ENCODE measurements at regions not wholly inside any gene's neighbourhood (a gene's known extent, or its start where the extent isn't known, plus 50 kb on each side); places are given as distances from the start of the nearest gene placed in this dataset.
"Not testable (repeated sequence)": the region's sequence is repeated elsewhere in the genome, so short reads cannot be mapped to it uniquely, and the experiment has no call there.

DNA sequence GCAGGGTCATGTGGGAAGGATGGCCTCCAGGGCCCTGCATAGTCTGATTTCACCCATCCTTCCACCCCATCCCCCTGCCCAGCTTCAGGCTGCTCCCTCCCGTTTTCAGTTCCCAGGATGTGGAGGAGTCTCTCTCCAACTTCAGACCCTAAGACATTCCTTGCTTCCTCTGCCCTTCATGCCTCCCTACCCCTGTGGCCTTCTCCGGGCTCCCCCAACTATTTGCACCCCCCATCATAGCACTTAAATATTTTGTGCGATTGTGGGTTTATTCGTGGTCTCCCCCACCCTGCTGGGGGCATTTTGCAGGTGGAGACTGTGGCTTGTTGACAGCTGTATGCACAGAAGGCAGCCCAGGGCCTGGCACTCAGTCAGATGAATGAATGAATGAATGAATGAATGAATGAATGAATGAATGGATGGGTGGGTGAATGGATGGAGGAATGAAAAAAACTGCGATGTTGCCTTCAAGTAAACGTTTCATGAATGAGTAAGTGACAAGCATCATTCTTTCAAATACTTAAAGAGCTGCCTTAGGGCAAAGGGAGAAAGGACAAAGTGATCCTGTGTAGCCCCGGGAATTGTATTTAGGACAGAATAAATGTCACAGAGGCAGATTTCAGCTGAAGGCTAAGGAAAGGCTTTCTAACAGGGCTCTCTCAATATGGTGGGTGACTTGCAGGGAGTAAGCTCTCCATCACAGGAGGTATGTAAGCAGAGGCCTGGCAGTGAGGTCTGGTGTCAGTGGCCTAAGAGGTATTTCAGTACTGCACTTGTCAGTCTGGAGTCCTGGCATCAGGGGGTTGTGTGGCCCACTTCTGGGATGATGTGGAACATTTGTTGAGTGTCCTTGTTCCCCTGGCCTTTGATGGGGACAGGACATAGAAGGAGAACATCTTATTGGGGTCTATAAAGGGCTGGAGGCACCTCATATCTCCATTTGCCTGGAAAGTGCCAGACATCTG is 156.4 kb downstream of the PTPRU start:
- DNase-seq, result no peak

DNA sequence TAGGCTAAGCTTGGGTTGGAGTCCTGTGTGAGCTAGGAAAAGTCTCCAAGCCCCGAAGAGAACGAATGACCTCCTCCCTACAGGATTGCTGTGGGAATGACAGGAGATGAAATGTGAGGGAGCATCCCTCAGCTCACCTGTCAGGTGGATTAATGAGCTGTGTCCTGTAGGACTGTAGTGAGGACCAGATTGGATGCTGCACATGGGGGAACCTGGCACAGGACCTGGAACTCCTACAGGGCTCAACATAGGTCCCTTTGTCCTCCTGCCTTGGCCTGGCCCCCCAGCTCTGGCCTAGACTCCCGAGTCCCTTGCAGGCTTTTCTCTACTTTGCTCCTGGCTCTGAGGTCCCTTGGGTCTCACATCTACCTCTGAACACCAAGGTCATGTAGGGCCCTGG is 155.7 kb downstream of the PTPRU start:
- no peak for DNase-seq

DNA sequence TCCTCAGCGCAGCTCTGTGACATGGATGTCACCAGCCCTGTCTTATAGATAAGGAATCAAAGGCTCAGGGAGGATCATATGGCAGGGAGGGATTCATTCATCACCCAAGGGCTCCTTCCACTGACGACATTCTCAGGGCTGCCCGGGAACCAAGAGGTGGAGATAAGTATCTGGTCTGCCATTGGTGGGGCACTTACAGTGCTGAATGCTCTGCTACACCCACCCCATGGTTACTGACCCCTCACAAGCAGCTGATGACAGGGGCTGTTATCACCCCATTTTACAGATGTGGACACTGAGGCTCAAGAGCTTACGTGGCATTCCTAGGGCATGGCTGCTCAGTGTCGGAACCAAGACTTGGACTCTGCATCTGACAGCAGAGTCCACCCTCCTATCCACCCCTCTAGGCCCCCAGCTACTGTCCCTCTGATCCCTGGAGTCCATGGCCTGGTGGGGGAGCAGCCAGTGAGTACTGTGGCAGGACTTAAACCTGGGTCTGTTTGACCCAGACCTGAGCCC is 155.1 kb downstream of the PTPRU start:
- DNase-seq, result no peak

DNA sequence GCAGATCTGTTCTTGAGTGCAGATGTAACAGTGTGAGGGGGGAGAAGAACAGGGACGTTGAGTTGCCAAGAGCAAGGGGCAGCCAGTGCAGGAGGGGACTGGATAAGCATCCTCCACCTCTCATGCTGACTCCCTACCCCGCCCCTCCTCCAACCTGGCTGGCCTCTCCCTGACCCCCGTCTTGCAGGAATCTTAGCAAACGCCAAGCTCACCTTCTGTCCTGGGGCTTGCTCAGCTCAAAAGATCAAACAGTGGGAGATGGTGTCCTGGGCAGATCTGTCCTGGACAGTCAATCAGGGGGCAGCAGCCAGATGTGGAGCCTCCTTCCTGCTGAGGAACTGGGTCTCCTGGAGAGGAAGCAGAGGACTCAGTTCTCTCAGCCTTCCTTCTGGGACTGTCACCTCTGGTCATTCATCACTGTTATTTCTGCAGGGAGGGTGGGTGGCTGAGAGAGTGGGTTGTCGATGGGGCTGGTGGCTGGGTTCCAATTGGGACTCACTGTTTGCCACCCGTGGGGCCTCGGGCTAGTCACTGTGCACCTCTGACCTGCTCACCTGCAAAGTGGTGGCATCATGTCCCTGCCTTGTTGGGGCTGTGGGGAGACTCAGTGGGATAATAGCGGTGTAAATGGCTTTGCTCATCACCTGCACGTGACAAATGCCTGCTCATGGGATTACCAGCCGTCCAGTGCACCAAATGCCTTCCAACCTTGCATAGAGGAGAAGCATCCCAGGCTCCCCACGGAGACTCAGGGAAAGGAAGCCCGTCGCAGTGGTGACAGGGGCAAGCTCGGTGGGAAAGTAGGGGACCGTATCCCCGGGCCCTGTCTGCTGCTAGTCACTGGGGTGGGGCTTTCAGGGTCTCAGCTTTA is 154.4 kb downstream of the PTPRU start:
- DNase-seq, result no peak

DNA sequence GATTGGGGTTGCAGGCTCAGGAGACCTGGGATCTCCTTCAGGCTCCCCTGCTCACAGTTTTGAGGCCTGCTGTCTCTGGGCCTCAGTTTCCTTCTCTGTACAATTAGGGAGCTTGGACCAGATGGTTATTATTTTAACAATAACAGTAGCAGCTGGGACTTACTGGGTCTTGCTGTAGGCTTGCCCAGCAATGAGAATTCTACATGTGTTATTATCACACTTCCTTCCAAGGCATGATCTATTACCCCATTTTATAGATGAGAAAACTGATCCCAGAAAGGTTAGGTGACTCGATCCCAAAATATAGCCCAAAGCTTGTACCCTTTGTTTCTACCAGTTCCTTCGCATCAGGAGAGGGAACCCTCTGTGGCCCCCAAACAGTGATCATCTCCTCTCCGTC is 153.8 kb downstream of the PTPRU start:
- no peak for DNase-seq

DNA sequence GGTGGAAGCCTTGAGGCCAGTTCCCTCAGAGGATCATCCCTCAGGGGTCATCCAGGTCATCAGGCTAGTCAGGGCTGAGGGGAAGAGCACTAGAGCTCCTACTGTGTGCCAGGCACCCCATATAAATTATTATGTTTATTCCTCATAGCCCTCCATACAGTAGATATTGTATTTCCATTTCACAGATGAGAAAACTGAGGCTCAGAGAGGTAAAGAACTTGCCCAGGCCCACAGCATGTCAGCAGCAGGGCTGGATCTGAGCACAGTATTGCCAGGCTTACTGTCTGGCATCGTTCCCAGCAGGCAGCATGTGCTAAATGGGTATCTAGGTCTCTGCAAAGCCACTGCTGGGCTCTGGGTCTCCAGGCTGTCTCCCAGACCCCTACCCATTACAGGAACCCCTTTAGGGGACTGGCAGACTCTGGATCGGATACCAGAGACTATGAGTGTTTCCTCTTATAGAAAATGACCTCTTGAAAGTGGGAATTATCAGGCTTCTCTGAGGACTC is 153.3 kb downstream of the PTPRU start:
- no peak for DNase-seq

DNA sequence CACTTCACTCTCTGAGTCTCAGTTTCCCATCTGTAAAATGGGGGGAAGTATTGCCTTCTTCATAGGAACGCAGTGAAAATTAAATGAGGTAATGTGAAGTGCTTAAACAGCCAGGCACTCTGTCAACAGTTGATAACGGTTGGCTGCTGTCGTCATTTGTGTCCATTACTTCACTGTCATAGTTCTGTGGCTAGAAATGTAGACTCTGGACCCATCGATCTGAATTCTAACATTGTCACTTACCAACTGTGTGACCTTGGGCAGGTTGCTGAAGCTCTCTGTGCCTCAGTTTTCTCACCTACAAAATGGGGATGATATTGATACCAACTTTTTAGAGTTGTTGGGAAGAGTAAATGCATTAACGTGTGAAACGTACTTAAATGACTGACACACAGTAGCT is 152.6 kb downstream of the PTPRU start:
- no peak for DNase-seq

DNA sequence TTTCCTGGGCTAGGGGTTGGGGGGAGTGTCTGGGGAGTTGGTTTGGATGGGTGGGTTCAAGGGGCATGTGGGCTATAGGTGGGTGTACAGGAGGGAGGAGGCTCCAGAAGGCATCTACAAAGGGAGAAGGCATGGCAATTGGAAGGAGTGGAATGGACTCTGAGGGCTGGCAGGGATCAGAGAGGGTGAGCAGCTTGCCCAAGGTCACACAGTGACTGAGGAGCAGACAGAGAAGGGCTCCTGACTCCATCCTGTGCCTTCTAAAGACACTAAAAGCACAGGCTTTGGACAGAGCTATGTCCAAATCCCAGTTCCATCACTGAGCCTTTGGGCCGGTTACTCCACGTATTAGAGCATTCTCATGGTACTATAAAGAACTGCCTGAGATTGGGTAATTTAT is 151.8 kb downstream of the PTPRU start:
- DNase-seq, result no peak

DNA sequence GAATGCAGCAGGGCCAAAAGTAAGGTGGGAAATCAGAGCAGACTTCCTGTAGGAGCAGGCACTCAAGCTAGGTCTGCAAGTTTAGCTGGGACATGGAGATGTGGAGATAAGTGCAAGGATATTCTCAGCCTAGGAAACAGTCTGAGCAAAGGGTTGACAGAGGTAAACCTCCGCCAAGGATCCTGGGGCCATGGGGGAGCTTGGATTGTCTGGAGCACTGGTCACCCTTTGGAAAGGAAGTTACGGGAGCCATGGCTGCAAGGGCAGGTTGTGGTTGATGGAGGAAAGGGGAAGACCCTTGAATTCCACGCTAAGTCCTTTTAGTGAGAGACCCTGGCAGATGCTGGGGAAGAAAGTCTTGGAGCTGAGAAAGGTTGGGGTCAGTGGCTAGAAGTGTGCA is 150.9 kb downstream of the PTPRU start:
- DNase-seq, result no peak

DNA sequence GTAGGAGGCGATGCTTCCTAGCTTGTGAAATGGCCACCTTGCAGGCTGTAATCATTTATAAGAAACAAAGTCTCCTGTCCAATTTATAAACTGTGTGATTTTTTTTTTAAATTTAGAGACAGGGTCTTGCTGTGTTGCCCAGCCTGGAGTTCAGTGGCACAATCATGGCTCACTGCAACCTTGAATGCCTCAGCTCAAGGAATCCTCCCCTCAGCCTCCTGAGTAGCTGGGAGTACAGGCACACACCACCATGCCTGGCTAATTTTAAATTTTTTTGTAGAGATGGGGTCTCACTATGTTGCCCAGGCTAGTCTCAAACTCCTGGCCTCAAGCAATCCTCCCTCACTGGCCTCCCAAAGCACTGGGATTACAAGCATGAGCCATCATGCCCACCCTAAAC is 150.1 kb downstream of the PTPRU start:
- not testable (repeated sequence) for DNase-seq

DNA sequence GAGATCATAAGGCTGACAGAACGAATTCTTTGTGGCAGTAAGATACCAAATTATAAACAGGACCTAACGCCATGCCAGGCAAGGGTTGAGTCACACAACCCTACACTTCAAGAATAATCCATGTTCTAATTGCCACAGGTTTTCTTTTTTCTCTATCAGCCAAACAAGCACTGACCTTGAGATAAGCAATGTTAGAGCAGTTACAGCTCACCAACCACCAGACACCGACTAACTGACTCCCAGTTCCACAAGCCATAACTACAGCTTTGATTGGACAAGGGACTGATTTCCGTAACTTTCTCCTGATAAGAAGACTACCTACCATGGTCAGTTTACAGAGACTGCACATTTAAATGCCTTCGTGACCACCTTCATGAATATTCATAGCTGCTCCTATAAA is 149.6 kb downstream of the PTPRU start:
- DNase-seq, result no peak

DNA sequence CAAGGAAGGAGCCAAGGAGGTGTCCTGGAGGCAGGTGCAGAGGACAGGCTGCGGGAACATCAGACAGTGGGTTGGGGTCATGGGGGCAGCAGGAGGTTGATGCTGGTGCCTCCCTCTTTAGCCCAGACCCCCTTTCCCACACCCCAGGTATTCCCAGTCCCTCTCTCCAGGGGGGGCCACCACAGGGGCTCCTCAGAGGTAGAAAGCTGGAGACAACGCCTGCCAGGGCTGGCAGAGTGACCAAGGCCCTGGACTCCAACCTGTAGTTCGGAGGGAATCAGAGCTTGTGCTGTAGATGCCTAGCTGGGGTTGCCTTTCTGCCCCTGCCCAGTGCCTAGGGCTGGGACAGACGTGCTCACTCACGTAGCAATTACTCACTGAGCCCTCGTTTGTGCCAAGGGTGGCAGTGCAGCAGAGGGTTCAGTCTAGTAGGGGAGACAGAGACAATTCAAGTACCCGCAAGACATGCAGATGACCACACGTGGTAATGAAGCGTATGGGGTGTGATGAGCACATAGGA is 148.2 kb downstream of the PTPRU start:
- DNase-seq, result no peak

DNA sequence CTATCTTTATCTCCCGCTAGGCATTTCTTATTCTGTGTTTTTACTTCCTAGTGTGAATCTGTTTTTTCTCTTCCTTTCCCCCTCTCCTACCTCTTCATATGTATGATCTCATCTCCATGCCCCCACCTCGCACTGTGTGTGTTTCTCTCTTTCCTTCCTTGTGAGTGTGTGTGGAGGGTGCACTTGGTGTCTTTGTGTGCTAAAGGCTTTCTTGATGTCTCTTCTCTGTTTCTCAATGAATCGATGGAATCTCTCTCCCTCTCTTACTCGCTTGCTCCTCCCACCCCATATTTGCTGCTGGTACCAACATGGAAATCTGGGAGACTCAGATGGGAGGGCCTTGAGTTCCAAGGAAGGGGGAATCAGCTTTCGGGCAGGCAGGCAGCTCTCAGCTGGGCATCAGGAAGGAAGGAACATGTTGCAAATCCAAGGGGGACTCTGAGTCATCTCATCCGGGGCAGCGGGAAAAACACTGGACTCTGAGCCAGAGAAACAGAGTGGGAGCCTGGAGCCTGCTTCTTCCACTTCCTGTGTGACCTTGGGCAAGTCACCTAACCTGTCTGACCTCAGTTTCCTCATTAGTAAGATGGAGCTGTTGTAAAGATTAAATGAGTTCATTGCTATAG is 147.5 kb downstream of the PTPRU start:
- no peak for DNase-seq

DNA sequence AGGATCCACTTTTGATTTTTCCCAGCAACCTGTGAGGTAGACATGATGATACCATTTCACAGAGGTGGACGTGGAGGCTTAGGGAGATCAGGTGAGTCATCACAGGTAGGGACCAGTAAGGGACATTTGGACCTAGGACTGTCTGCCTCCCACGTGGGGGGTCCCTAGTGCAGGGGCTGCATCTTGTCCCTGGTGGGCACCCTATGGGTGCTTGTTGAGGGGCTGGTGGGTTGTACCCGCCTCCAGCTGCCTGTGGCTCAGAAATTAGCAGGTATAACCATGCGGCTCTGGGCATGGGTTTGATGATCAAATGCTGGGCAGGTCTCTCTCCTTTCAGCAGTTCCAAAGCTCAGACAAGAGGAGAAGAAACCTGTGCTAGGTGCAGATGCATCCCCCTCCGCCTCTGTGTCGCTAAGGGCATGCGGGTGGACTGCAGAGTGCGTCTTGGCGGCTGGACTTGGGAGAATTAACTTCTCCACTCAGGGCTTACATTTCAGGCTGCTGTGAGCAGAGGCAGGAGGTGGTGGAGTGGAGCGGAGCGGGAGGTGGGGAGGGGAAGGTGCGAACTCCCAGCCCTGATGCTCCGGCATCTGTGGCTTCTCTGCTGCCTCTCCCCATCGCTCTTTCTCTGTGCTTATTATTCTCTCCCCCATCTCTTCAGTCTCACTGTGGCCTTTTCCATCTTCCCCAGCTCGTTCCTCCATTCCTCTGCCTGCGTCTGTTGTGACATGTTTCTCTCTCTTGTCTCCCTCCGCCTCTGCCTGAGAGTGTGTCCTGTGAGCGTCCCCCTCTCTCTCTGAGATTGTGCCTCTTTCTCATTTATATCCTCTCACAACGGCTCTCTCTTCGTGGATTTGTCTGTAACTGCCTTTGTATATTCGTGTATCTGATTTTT is 146.8 kb downstream of the PTPRU start:
- no peak for DNase-seq

DNA sequence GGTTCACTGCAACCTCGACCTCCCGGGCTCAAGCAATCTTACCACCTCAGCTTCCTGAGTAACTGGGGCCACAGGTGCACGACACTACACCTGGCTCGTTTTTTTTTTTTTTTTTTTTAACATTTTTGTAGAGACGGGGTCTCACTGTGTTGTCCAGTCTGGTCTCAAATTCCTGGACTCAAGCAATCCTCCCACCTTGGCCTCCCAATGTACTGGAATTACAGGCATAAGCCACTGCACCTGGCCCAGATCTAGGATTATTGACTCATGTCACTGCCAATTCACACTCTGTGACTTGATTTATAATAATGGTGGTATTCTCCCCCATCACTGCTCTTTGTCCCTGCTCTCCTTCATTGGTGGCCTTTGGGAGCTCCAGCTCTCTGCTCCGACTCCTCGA is 145.1 kb downstream of the PTPRU start:
- no peak for DNase-seq

DNA sequence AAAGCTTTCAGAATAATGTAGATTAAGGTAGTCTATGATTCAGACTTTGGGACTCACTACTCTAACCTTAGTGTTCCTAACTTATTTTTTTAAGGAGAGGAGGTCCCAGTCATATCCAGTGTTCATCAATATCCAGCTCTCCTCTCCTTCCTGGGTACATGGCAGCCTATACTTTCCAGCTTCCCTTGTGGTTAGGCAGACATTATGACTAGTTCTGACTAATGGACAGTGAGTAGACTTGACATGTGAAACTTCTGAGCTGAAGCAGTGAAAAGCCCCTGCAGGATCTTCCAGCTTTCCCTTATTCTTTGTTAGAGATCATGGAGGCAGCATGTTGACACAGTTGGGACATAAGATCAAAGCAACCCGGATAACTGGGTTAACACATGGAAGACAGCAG is 144.2 kb downstream of the PTPRU start:
- no peak for DNase-seq

DNA sequence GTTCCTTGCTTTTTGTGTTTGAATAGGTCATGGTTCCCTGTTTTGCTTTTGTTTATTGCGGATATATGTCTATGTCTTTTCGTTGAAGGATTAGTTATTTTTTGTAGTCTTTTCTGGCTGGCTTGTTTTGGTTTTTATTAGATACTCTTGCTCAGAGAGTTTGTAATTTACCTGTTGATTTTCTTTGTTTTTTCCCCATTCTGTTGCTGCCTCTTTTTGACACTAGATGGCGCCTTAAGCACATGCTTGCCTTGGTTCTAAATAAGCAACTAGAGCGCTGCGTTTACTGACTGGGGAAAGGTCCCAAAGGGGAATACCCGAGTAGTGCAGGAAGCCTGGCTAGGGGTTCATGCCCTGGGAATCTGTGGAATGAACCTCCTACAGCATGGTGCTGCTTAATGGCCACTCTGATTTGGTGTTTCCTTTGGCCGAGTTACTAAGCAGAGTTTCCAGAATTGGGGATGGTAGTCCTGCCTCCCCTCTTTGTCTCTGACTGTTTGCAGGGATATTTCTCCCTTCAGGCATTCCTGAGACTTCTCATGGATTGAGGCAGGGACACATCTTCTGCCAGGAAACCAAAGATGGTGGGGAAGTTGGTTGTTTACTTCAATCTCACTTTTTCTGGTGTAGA is 143.2 kb downstream of the PTPRU start:
- peak; percentile 54 to 56 for DNase-seq

Data from inflammatory macrophage (primary cell).